GM19043 (cell line): ENCODE measurements at regions not wholly inside any gene's neighbourhood (a gene's known extent, or its start where the extent isn't known, plus 50 kb on each side); places are given as distances from the start of the nearest gene placed in this dataset.

Experiments used
- ATAC-seq: cut with Tn5 transposase; IDR thresholded peaks from one replicate; pipeline ENCODE4 v1.9.1; 2021; ENCODE audit warnings: low read depth; ENCODE audit not compliant: unreplicated experiment

DNA sequence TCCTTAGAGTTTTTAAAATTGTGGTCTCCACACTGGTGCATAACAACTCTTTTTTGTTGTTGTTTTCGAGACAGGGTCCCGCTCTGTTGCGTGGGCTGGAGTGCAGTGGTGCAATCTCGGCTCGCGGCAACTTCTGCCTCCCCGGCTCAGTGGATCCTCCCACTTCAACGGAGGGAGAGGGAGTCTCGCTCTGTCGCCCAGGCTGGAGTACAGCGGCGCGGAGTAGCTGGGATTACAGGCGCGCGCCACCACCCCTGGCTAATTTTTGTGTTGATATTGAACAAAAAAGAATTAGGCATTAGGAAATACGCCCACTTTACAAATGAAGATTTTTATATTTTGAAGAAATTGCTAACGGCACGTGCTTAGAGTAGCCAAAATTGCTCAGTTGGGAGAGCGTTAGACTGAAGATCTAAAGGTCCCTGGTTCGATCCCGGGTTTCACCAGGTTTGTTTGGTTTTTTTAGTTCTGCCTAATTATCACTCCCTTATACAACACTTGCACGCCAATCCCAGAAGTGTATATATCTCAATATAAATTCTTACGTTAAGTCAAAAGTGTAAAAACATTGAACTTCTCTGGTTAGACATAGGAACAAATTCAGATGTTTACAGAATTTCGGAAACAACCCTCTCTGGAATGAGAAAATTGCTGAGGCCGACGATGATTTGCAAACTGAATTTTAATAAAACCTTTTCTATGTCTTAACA lies 159.6 kb downstream of the TRIM27 start:
- ATAC-seq = no peak

DNA sequence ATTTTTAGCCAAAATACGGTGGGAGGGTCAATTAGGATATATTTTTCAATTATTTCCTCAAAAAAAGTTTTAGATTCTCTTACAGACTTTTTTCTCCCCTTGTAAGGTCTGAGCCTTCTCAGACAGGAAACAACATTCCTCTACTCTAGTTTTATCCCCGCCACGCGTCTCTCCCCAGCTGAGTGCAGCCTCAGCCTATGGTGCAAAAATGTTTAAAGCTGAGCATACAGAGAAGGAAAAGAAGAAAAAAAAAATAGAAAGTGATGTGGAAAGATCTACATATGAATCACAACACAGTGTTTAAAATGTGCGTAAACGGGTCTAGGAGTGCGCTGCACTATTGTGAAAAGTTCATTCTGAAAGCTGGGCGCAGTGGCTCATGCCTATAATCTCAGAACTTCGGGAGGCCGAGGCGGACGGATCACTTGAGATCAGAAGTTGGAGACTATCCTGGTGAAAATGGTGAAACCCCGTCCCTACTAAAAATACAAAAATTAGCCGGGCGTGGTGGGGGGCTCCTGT lies 159.0 kb downstream of the TRIM27 start:
- ATAC-seq = no peak

- no peak for ATAC-seq
These were observed 157.8 kb downstream of the TRIM27 start for GRCh38 chr6:28765978-28766351.

- ATAC-seq = no peak
These were observed 157.4 kb downstream of the TRIM27 start for GRCh38 chr6:28766426-28766825.

GRCh38 chr6:28767133-28767532 lies 156.7 kb downstream of the TRIM27 start:
- ATAC-seq = no peak

DNA sequence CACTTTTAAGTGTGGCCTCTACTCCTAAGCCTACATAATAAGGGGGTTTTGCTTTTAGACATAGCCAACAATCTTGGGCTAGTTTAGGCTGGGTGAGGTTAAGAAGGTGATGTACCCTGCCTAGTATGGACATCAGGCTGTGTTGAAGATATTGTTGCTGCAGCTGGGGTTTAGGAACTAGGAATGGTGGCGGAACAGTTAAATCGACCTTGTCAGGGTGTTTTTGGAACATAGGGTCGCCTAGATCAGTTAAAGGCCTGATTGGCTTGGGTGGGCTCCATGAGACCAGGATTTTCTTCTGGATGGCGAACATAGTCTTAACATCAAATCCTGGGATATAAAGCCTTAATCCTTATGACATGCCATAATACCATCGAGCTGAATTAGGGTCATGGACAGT lies 156.1 kb downstream of the TRIM27 start:
- no peak for ATAC-seq

GRCh38 chr6:28768187-28768913 lies 155.4 kb downstream of the TRIM27 start:
- ATAC-seq = no peak

- no peak for ATAC-seq
These were observed 154.0 kb downstream of the TRIM27 start for GRCh38 chr6:28769626-28770402.

- no peak for ATAC-seq
These were observed 153.1 kb downstream of the TRIM27 start for GRCh38 chr6:28770732-28771131.

DNA sequence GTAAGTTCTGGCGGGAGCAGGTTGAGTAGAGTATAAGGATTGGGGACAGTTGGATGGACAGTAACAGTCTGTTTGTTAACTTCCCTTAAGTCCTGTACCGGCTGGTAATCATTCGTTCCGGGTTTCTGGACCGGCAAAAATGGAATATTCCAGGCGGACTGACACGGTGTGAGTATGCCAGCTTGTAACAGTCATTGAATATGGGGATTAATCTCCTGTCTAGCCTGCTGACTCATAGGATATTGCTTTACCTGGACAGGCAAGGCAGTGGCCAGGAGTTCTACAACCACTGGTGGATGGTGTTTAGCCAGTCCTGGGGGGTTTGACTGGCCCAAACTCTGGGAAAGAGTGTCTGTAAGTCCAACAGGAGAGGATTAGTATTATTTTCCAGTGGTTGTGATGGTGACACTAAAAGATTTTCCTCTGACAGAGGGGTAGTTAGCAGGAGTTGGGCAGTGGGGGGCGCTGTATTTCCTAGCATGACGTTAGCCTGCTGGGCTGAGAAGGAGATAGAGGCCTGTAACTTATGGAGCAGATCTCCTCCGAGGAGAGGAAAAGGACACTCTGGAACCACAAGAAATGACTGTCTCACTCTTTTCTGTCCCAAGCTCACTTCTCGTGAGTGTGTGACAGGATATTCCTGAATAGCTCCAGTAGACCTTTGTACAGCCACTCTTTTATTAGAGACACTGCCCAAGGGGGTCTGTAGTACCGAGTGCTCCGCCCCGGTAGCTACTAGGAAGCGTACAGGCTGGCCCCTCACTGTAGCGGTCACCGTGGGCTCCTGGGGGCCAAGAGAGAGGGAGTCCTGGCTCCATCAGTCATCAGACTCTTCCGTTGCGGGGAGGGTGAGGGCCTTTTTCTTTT lies 152.2 kb downstream of the TRIM27 start:
- ATAC-seq = no peak

- ATAC-seq = no peak
These were observed 151.1 kb downstream of the TRIM27 start for GRCh38 chr6:28772480-28773381.

DNA sequence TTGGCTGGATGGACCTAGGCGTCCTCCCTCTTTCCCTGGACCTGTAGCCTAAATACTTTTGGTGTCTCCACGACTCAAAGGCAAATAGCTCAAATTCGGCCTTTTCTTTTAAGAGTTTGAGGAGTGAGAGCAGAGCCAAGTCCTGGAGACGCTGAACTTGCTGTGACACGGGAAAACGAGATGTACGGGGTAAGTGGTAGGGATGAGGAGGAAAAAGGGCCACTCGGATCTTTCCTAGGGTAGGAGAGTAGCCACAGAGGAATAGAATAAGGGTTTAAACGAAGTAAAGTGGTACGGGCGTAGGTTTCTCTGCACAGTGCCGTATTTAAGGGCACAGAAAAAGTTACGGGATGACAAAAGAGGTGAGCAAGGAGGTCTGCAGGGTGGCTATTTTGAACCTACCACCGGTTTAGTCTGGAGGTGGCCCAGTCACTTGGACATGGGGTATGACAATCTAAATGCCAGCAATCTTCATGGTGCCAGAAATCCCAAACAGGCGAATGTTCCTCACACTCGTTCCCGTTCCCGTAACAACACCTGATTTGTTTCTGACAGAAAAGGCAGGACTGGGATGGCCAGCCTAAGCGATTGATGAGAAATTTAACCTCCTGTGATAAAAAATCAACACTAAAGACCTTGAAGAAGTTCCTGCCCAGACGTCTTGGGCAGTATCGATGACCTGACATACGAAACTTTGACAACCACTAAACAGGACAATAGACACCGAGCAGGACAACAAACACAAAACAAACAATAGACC lies 149.3 kb downstream of the TRIM27 start:
- no peak for ATAC-seq

DNA sequence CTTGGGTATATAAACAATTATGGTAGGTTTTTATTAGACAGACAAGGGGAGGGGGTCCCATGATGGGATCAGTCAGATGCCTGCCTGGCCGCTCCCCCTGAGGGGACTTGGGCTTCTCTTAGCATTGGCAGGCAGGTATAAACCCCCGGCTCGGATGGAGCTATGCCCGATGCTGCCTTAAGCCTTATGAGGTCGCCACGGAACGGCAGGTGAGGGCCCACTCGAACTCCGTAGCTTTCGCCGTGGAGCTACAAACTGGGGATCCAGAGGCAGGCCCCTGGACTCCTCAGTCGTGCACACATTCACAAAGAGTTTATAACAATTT lies 148.8 kb downstream of the TRIM27 start:
- ATAC-seq = no peak

GRCh38 chr6:28775405-28776129 lies 148.2 kb downstream of the TRIM27 start:
- ATAC-seq = no peak

DNA sequence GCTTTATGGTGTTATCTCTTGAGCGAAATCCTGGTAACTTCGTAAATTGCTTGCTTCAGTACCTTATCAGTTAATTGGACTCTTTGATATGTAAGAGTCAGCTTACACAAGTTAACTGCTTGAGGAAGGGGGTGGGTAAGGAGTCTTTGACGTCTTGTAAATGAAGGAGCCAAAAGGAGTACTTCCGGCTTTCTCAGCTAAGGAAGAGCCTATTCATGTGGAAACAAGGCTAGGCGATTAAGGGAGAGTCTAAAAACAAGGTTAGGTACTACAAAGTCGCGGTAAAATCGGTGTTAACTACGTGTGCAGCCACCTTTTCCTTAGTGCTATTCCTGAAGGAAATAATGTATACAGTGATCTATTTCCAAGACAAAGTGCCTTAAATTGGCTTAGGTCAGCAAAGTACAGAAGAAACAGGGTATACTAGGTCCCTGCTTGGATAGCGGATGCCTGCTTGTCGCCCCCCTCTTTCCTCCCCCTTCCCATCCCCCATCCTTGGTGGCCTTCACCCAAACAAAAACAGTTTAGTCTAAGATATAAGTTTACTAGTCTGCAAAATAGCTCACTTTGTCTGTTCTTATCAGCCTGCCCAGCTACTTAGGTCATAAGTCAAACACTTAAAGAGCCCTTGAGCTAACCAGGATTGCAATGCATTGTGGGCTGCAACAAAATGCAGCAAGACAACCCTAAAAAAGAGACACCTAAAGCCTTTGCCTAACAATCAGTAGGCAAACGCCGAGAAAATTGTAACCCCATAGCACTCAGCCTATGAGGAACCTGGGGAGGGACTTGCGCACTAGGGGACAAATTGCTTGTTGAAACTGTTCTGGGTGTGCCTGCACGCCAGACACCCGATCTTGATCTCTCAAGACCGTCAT lies 147.3 kb downstream of the TRIM27 start:
- ATAC-seq = no peak

DNA sequence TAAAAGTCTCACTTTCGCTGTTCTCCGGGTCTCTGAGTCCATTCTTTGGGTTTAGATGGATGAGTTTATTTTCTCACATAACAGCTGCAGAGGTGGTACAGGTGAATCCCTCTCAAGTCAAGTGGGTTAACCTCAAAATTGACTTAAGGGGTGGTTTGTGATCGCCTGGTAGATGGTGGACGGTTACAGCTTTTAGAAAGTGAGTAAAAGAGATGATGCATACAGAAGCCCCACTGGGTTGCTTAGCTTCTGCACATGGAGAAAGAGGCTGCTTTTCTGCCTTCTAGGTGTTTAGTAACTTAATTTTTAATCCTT lies 146.7 kb downstream of the TRIM27 start:
- no peak for ATAC-seq

DNA sequence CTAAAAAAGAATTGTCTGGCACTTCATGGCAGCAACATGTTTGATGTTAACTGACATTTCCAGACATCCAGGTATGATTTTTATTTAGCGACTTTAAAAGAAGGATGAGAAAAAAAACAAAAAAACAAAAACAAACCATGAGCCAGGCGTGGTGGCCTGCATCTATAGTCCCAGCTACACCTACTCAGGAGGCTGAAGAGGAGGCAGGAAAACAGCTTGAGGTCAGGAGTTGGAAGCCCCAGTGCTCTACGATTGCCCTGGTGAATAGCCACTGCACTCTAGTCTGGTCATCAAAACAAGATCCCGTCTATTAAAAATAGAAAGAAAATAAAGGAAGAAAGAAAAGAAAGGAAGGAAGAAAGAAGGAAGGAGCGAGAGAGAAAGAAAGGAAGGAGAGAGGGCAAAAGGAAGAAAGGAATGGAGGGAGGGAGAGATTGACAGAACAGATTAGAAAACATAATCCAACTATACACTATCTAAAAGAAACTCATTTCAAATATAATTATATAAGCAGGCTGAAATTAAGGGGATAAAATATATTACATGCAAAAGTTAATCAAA lies 141.6 kb downstream of the TRIM27 start:
- no peak for ATAC-seq
